ENCODE measurements at regions not wholly inside any gene's neighbourhood (a gene's known extent, or its start where the extent isn't known, plus 50 kb on each side); places are given as distances from the start of the nearest gene placed in this dataset.

- H3K36me3 Mint-ChIP-seq (ENCODE audit: low read depth, unreplicated experiment), result no peaks in the 10 kb centered on the region
- no peaks in the 10 kb centered on the region for H3K4me1 Mint-ChIP-seq (ENCODE audit: low read depth, unreplicated experiment)
- DNase-seq (ENCODE audit: low read depth) (no peak), FAIRE-seq (no peak)
- H3K4me1 ChIP-seq (ENCODE audit: insufficient read depth, low read length), result no peaks in the 10 kb centered on the region
- H3K27ac ChIP-seq (ENCODE audit: low read depth, low read length), result no peak overlapping the region
- H3K4me3 ChIP-seq (ENCODE audit: insufficient read depth, low read depth, low read length), result no peak overlapping the region
- H2AFZ ChIP-seq (ENCODE audit: low read depth, low read length), result no peak overlapping the region
- H3K9me3 ChIP-seq (ENCODE audit: insufficient read depth, low read depth, low read length), result no peaks in the 10 kb centered on the region
- H3K27me3 Mint-ChIP-seq (ENCODE audit: low read depth, unreplicated experiment), result peaks cover 3% of the 10 kb centered on the region
- peaks cover 2% of the 10 kb centered on the region for H3K27me3 ChIP-seq (ENCODE audit: insufficient read depth, low read length)
- no peak overlapping the region for H3K4me3 Mint-ChIP-seq (ENCODE audit: unreplicated experiment)
- TF ChIP-seq CTCF (IDR thresholded peaks at IDR 0.05; ENCODE audit: insufficient read depth, low read depth, low read length) (no peak), EZH2 (IDR thresholded peaks at IDR 0.05; ENCODE audit: insufficient read depth, low read length) (no peak)
- H3K9ac ChIP-seq (ENCODE audit: low read length), result no peak overlapping the region
- no peak overlapping the region for H3K4me2 ChIP-seq (ENCODE audit: low read length)
- no peaks in the 10 kb centered on the region for H3K79me2 ChIP-seq (ENCODE audit: insufficient read depth, low read length)
- no peaks in the 10 kb centered on the region for H3K36me3 ChIP-seq (ENCODE audit: insufficient read depth, low read length)
- no peak overlapping the region for H3K27ac Mint-ChIP-seq (ENCODE audit: unreplicated experiment)
- no peaks in the 10 kb centered on the region for H4K20me1 ChIP-seq (ENCODE audit: insufficient read depth, low read length)
- H3K9me3 Mint-ChIP-seq (ENCODE audit: unreplicated experiment), result no peaks in the 10 kb centered on the region
Observed at GRCh38 chr1:88014131-88014530, 669.9 kb upstream of the PKN2 start.

GRCh38 chr1:88016947-88017346 is 667.1 kb upstream of the PKN2 start:
- Mint-ChIP-seq H3K9me3 (ENCODE audit: unreplicated experiment) (no peaks in the 10 kb centered on the region), H3K27me3 (ENCODE audit: low read depth, unreplicated experiment) (peaks cover 2% of the 10 kb centered on the region), H3K4me1 (ENCODE audit: low read depth, unreplicated experiment) (no peaks in the 10 kb centered on the region), H3K36me3 (ENCODE audit: low read depth, unreplicated experiment) (no peaks in the 10 kb centered on the region), H3K27ac (ENCODE audit: unreplicated experiment) (no peak overlapping the region), H3K4me3 (ENCODE audit: unreplicated experiment) (no peak overlapping the region)
- Histone ChIP-seq H2AFZ (ENCODE audit: low read depth, low read length) (no peak overlapping the region), H3K4me2 (ENCODE audit: low read length) (no peak overlapping the region), H3K9me3 (ENCODE audit: insufficient read depth, low read depth, low read length) (no peaks in the 10 kb centered on the region), H4K20me1 (ENCODE audit: insufficient read depth, low read length) (no peaks in the 10 kb centered on the region), H3K9ac (ENCODE audit: low read length) (no peak overlapping the region), H3K36me3 (ENCODE audit: insufficient read depth, low read length) (no peaks in the 10 kb centered on the region), H3K27me3 (ENCODE audit: insufficient read depth, low read length) (no peaks in the 10 kb centered on the region), H3K27ac (ENCODE audit: low read depth, low read length) (no peak overlapping the region), H3K4me3 (ENCODE audit: insufficient read depth, low read depth, low read length) (no peak overlapping the region), H3K4me1 (ENCODE audit: insufficient read depth, low read length) (no peaks in the 10 kb centered on the region), H3K79me2 (ENCODE audit: insufficient read depth, low read length) (no peaks in the 10 kb centered on the region)
- FAIRE-seq (no peak), DNase-seq (ENCODE audit: low read depth) (no peak)
- no peak for TF ChIP-seq CTCF (IDR thresholded peaks at IDR 0.05; ENCODE audit: insufficient read depth, low read depth, low read length)
- no peak for TF ChIP-seq EZH2 (IDR thresholded peaks at IDR 0.05; ENCODE audit: insufficient read depth, low read length)

- H3K4me3 Mint-ChIP-seq (ENCODE audit: unreplicated experiment), result no peak overlapping the region
- Histone ChIP-seq H3K9me3 (ENCODE audit: insufficient read depth, low read depth, low read length) (no peaks in the 10 kb centered on the region), H3K9ac (ENCODE audit: low read length) (no peak overlapping the region), H2AFZ (ENCODE audit: low read depth, low read length) (no peak overlapping the region), H3K27me3 (ENCODE audit: insufficient read depth, low read length) (no peaks in the 10 kb centered on the region), H3K79me2 (ENCODE audit: insufficient read depth, low read length) (no peaks in the 10 kb centered on the region), H3K4me1 (ENCODE audit: insufficient read depth, low read length) (no peaks in the 10 kb centered on the region), H4K20me1 (ENCODE audit: insufficient read depth, low read length) (no peaks in the 10 kb centered on the region), H3K4me2 (ENCODE audit: low read length) (no peak overlapping the region), H3K36me3 (ENCODE audit: insufficient read depth, low read length) (no peaks in the 10 kb centered on the region), H3K27ac (ENCODE audit: low read depth, low read length) (no peak overlapping the region), H3K4me3 (ENCODE audit: insufficient read depth, low read depth, low read length) (no peak overlapping the region)
- H3K4me1 Mint-ChIP-seq (ENCODE audit: low read depth, unreplicated experiment), result no peaks in the 10 kb centered on the region
- H3K27me3 Mint-ChIP-seq (ENCODE audit: low read depth, unreplicated experiment), result no peaks in the 10 kb centered on the region
- FAIRE-seq (no peak), DNase-seq (ENCODE audit: low read depth) (no peak)
- H3K27ac Mint-ChIP-seq (ENCODE audit: unreplicated experiment), result no peak overlapping the region
- H3K36me3 Mint-ChIP-seq (ENCODE audit: low read depth, unreplicated experiment), result no peaks in the 10 kb centered on the region
- TF ChIP-seq CTCF (IDR thresholded peaks at IDR 0.05; ENCODE audit: insufficient read depth, low read depth, low read length), result no peak
- TF ChIP-seq EZH2 (IDR thresholded peaks at IDR 0.05; ENCODE audit: insufficient read depth, low read length), result no peak
- H3K9me3 Mint-ChIP-seq (ENCODE audit: unreplicated experiment), result no peaks in the 10 kb centered on the region
Observed at GRCh38 chr1:88021529-88021928, 662.5 kb upstream of the PKN2 start.
